Lung (tissue), 11 donors: ENCODE measurements at regions not wholly inside any gene's neighbourhood (a gene's known extent, or its start where the extent isn't known, plus 50 kb on each side); places are given as distances from the start of the nearest gene placed in this dataset.
A peak's percentile ranks its signal among the peaks of the same experiment; 100 is the strongest.

ENCODE experiments used
- ATAC-seq: fragments of 200-7000 bp; cut with Tn5 transposase; one replicate; pipeline ENCODE4 v1.9.1; 2020; ENCODE audit warnings: moderate number of reproducible peaks; ENCODE audit not compliant: insufficient read depth, low FRiP score
- DNase-seq, 3 donors: peaks; one replicate each; pipeline ENCODE4 v3.0.0-alpha.2; 2013 to 2017
- H3K27ac ChIP-seq, 2 donors: one replicate each; pipeline ENCODE4 v1.5.1; 2013; ENCODE audit warnings: mild to moderate bottlenecking in 2 of 2, moderate library complexity in 2 of 2, control low read depth in 1 of 2, inconsistent platforms in 1 of 2, low read depth in 1 of 2, low read length in 1 of 2
- H3K27me3 ChIP-seq, 3 donors: one replicate each; pipeline ENCODE4 v1.5.1; 2013; ENCODE audit warnings: low read length in 2 of 3; ENCODE audit not compliant: control insufficient read depth in 3 of 3, insufficient read depth in 3 of 3
- H3K36me3 ChIP-seq, 4 donors: one replicate each; pipeline ENCODE4 v1.5.1; 2013; ENCODE audit warnings: low read length in 4 of 4, mild to moderate bottlenecking in 1 of 4, moderate library complexity in 1 of 4; ENCODE audit not compliant: control insufficient read depth in 4 of 4, insufficient read depth in 4 of 4
- H3K4me1 ChIP-seq, 5 donors: one replicate each; pipeline ENCODE4 v1.5.1; 2013; ENCODE audit warnings: low read length in 5 of 5, mild to moderate bottlenecking in 2 of 5, moderate library complexity in 1 of 5; ENCODE audit not compliant: control insufficient read depth in 5 of 5, insufficient read depth in 5 of 5
- H3K4me3 ChIP-seq: one replicate; pipeline ENCODE4 v1.5.1; 2013; ENCODE audit warnings: mild to moderate bottlenecking, control low read depth, moderate library complexity
- H3K9ac ChIP-seq, 2 donors: one replicate each; pipeline ENCODE4 v1.5.1; 2013; ENCODE audit warnings: low read length in 2 of 2, control low read depth in 1 of 2; ENCODE audit not compliant: insufficient read depth in 1 of 2
- H3K9me3 ChIP-seq, 4 donors: one replicate each; pipeline ENCODE4 v1.5.1; 2013; ENCODE audit warnings: low read length in 3 of 4, mild to moderate bottlenecking in 1 of 4, moderate library complexity in 1 of 4; ENCODE audit not compliant: control insufficient read depth in 4 of 4, insufficient read depth in 3 of 4
- CTCF ChIP-seq: IDR thresholded peaks from 2 replicates; pipeline ENCODE4 v1.5.1; 2012; ENCODE audit warnings: mild to moderate bottlenecking; ENCODE audit errors: control extremely low read depth, extremely low read depth
- WGBS, 2 donors: extraction: QIAGEN DNeasy Blood & Tissue Kit; methylation state at CpG; one replicate each; pipeline ENCODE4 v1.1.7; 2013; 5-methylcytosine and 5-hydroxymethylcytosine counted together
- donor health status: control.
- donor health status: control.
- donor health status: Bipolar disorder and iron deficiency.
- donor health status: healthy.
- donor health status: DM: yes; HTN: yes; CAD: no.

- 97% methylated on average over 7 of the region's 7 CpGs for WGBS, 2 donors
- DNase-seq: no peak
These were observed 55.2 kb upstream of the SYT13 start for GRCh38 chr11:45341372-45341771.

GRCh38 chr11:45339729-45340519 is 53.8 kb upstream of the SYT13 start:
- H3K27ac ChIP-seq: no peak overlapping the region
- peaks cover 0 to 11% (median 1%) of the 10 kb centered on the region in 5 donors for H3K4me1 ChIP-seq
- 12 to 14% methylated on average over 26 of the region's 26 CpGs for WGBS, 2 donors
- TF ChIP-seq CTCF: peak; percentile 84
- no peaks in the 10 kb centered on the region for H3K27me3 ChIP-seq
- no peaks in the 10 kb centered on the region for H3K9me3 ChIP-seq
- no peaks in the 10 kb centered on the region for H3K36me3 ChIP-seq
- ATAC-seq (peak; percentile 99), DNase-seq (peak; percentile 96 to 97 (median 97))
- H3K9ac ChIP-seq: peak overlapping the region in 1 of 2 donors; percentile 43
- no peak overlapping the region for H3K4me3 ChIP-seq

More at GRCh38 chr11:45341372-45341771, 55.2 kb upstream of the SYT13 start:
- Histone ChIP-seq H3K4me1 (peaks cover 0 to 21% (median 1%) of the 10 kb centered on the region in 5 donors), H3K9me3 (no peaks in the 10 kb centered on the region), H3K27me3 (no peaks in the 10 kb centered on the region), H3K27ac (no peak overlapping the region), H3K4me3 (no peak overlapping the region), H3K9ac (no peak overlapping the region), H3K36me3 (no peaks in the 10 kb centered on the region)
- no peak for TF ChIP-seq CTCF
- ATAC-seq: no peak

- H3K4me1 ChIP-seq: peaks cover 0 to 12% (median 1%) of the 10 kb centered on the region in 5 donors
- no peak for TF ChIP-seq CTCF
- 92 to 95% methylated on average over 10 of the region's 10 CpGs for WGBS, 2 donors
- H3K27ac ChIP-seq: no peak overlapping the region
- ATAC-seq (no peak), DNase-seq (no peak)
- no peaks in the 10 kb centered on the region for H3K27me3 ChIP-seq
- no peak overlapping the region for H3K4me3 ChIP-seq
- no peak overlapping the region for H3K9ac ChIP-seq
- no peaks in the 10 kb centered on the region for H3K36me3 ChIP-seq
- H3K9me3 ChIP-seq: no peaks in the 10 kb centered on the region
These were observed 51.6 kb upstream of the SYT13 start for GRCh38 chr11:45337583-45338360.
